Mesenchymal stem cell (in vitro differentiated cells and primary cell): ENCODE measurements at regions not wholly inside any gene's neighbourhood (a gene's known extent, or its start where the extent isn't known, plus 50 kb on each side); places are given as distances from the start of the nearest gene placed in this dataset.
A peak's percentile ranks its signal among the peaks of the same experiment; 100 is the strongest.

Source experiments
- DNase-seq: peaks from one replicate; pipeline ENCODE4 v3.0.0-alpha.2; 2013
- H2AFZ ChIP-seq: one replicate; pipeline ENCODE4 v1.6.1; 2013; ENCODE audit warnings: low read depth, mild to moderate bottlenecking, control low read depth, inconsistent platforms, low read length, moderate library complexity
- H2AK5ac ChIP-seq: 2 replicates; pipeline ENCODE4 v1.6.1; 2013; ENCODE audit warnings: low read length, moderate library complexity, mild to moderate bottlenecking, inconsistent platforms; ENCODE audit not compliant: severe bottlenecking
- H2BK120ac ChIP-seq: one replicate; pipeline ENCODE4 v1.6.1; 2013; ENCODE audit warnings: low read depth, mild to moderate bottlenecking, inconsistent platforms, low read length, moderate library complexity
- H2BK12ac ChIP-seq, 2 experiments: one replicate each; pipeline ENCODE4 v1.6.1; 2013; ENCODE audit warnings: inconsistent platforms in 2 of 2, low read length in 2 of 2, mild to moderate bottlenecking in 2 of 2, moderate library complexity in 2 of 2, control low read depth in 1 of 2
- H2BK15ac ChIP-seq: one replicate; pipeline ENCODE4 v1.6.1; 2013; ENCODE audit warnings: mild to moderate bottlenecking, low read depth, inconsistent platforms; ENCODE audit not compliant: poor library complexity, severe bottlenecking
- H2BK5ac ChIP-seq: 2 replicates; pipeline ENCODE4 v1.6.1; 2013; ENCODE audit warnings: low read depth, mild to moderate bottlenecking, low read length, control low read depth, inconsistent platforms; ENCODE audit not compliant: poor library complexity, severe bottlenecking
- H3K14ac ChIP-seq, 2 experiments: one replicate each; pipeline ENCODE4 v1.6.1; 2013; ENCODE audit warnings: inconsistent platforms in 2 of 2, low read length in 2 of 2, control low read depth in 1 of 2, mild to moderate bottlenecking in 1 of 2, moderate library complexity in 1 of 2
- H3K18ac ChIP-seq, 2 experiments: one replicate each; pipeline ENCODE4 v1.6.1; 2013; ENCODE audit warnings: inconsistent platforms in 2 of 2, low read length in 2 of 2, control low read depth in 1 of 2, low read depth in 1 of 2, mild to moderate bottlenecking in 1 of 2
- H3K23ac ChIP-seq, 2 experiments: one replicate each; pipeline ENCODE4 v1.6.1; 2013; ENCODE audit warnings: inconsistent platforms in 2 of 2, low read length in 2 of 2, mild to moderate bottlenecking in 2 of 2, moderate library complexity in 2 of 2, control low read depth in 1 of 2
- H3K27ac ChIP-seq: 2 replicates; pipeline ENCODE4 v1.5.1; 2013; ENCODE audit warnings: mild to moderate bottlenecking, moderate library complexity, low read length, control low read depth, inconsistent platforms; ENCODE audit not compliant: poor library complexity, severe bottlenecking
- H3K27me3 ChIP-seq, 2 experiments: 2 replicates each; pipeline versions ENCODE4 v1.6.1 to v1.7.0; 2013; ENCODE audit warnings: low read length in 2 of 2, mild to moderate bottlenecking in 2 of 2, moderate library complexity in 2 of 2, control low read depth in 1 of 2, inconsistent platforms in 1 of 2; ENCODE audit not compliant: control insufficient read depth in 1 of 2, insufficient read depth in 1 of 2
- H3K36me3 ChIP-seq, 2 experiments: 2 replicates each; pipeline versions ENCODE4 v1.6.1 to v1.7.0; 2013; ENCODE audit warnings: low read length in 2 of 2, control low read depth in 1 of 2, inconsistent platforms in 1 of 2, low read depth in 1 of 2, mild to moderate bottlenecking in 1 of 2; ENCODE audit not compliant: insufficient read depth in 2 of 2, control insufficient read depth in 1 of 2
- H3K4ac ChIP-seq, 2 experiments: one replicate each; pipeline ENCODE4 v1.6.1; 2013; ENCODE audit warnings: inconsistent platforms in 2 of 2, low read length in 2 of 2, mild to moderate bottlenecking in 2 of 2, moderate library complexity in 2 of 2, control low read depth in 1 of 2, low read depth in 1 of 2
- H3K4me1 ChIP-seq: 2 replicates; pipeline ENCODE4 v1.6.1; 2013; ENCODE audit warnings: low read depth, low read length, control low read depth; ENCODE audit not compliant: control insufficient read depth, insufficient read depth
- H3K4me2 ChIP-seq: 2 replicates; pipeline ENCODE4 v1.6.1; 2013; ENCODE audit warnings: low read length, mild to moderate bottlenecking, inconsistent platforms; ENCODE audit not compliant: poor library complexity, severe bottlenecking
- H3K4me3 ChIP-seq, 2 experiments: 2 replicates each; pipeline versions ENCODE4 v1.5.1 to v1.7.0; 2013; ENCODE audit warnings: low read length in 2 of 2, mild to moderate bottlenecking in 2 of 2, control low read depth in 1 of 2, low read depth in 1 of 2; ENCODE audit not compliant: insufficient read depth in 1 of 2
- H3K79me1 ChIP-seq: replicated peaks from 2 replicates; pipeline ENCODE4 v1.6.1; 2013; ENCODE audit warnings: mild to moderate bottlenecking, control low read depth, low read length, inconsistent platforms; ENCODE audit not compliant: poor library complexity, severe bottlenecking
- H3K9ac ChIP-seq: 2 replicates; pipeline ENCODE4 v1.7.0; 2013; ENCODE audit warnings: mild to moderate bottlenecking, low read length, moderate library complexity
- H3K9me3 ChIP-seq: 2 replicates; pipeline ENCODE4 v1.7.0; 2013; ENCODE audit warnings: mild to moderate bottlenecking, low read length; ENCODE audit not compliant: control insufficient read depth
- H4K8ac ChIP-seq: one replicate; pipeline ENCODE4 v1.6.1; 2013; ENCODE audit warnings: inconsistent platforms, mild to moderate bottlenecking, low read length, moderate library complexity
- H4K91ac ChIP-seq: one replicate; pipeline ENCODE4 v1.6.1; 2013; ENCODE audit warnings: mild to moderate bottlenecking, low read length, inconsistent platforms
- WGBS: methylation state at CpG from one replicate; pipeline ENCODE4 v1.1.7; 2013; ENCODE audit warnings: mixed read lengths; 5-methylcytosine and 5-hydroxymethylcytosine counted together

DNA sequence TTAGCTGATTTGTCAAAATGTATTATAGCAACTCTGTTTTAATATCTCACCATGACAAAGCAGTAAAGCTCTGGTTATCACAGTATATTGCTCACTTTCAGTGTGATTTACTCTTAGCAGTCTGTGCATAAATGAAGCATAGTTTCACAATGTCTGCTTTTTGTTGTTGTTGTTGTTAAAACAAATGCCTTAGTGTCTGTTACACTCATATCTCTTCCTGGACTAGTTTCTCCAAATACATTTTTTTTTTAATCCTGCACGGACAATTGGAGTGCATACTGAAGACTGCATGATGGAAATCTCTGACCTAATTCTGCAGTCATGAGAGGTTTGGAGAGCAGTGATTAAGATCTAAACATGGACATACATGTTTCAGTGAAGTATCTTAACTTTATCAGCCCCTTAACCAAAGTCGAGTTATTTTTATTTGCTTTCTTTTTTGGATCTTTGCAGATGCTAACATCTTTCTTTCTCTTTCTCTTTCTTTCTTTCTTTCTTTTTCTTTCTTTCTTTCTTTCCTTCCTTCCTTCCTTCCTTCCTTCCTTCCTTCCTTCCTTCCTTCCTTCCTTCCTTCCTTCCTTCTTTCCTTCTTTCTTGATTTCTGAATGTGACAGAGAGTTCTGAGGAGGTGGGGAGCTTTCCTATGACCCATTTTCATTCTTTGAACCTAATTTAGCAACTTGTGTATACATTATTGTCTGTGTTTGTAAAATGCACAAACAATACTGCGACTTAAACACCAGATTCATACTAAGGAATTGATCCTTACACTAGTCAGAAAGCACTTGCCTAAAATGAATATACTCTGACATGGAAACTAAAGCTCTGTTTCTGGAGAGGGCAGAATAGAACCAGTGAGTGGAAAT lies 161.5 kb upstream of the AGR3 start:
- Histone ChIP-seq H3K23ac (no peak overlapping the region), H3K27ac (no peak overlapping the region), H3K36me3 (no peaks in the 10 kb centered on the region), H3K79me1 (no peaks in the 10 kb centered on the region), H4K91ac (no peak overlapping the region), H2BK120ac (no peak overlapping the region), H3K9ac (peak overlapping the region; percentile 72), H2AK5ac (no peak overlapping the region), H2AFZ (no peak overlapping the region), H3K14ac (no peak overlapping the region), H3K4me2 (no peak overlapping the region), H3K27me3 (no peaks in the 10 kb centered on the region), H3K4me1 (no peaks in the 10 kb centered on the region), H3K18ac (no peak overlapping the region), H3K4ac (no peak overlapping the region), H2BK5ac (no peak overlapping the region), H4K8ac (no peak overlapping the region), H2BK15ac (no peak overlapping the region), H3K9me3 (no peaks in the 10 kb centered on the region), H2BK12ac (no peak overlapping the region), H3K4me3 (peak overlapping the region in 1 of 2 experiments; percentile 28)
- 19% methylated on average over 1 of the region's 3 CpGs for WGBS
- peak; percentile 89 for DNase-seq

- Histone ChIP-seq H2BK5ac (no peak overlapping the region), H3K4me2 (no peak overlapping the region), H2AFZ (no peak overlapping the region), H3K9ac (no peak overlapping the region), H2BK15ac (peak overlapping the region; percentile 67), H3K23ac (no peak overlapping the region), H3K18ac (peak overlapping the region; percentile 21 to 77), H3K9me3 (no peaks in the 10 kb centered on the region), H4K91ac (no peak overlapping the region), H2AK5ac (no peak overlapping the region), H3K27ac (no peak overlapping the region), H3K4me3 (no peak overlapping the region), H3K4me1 (no peaks in the 10 kb centered on the region), H3K36me3 (no peaks in the 10 kb centered on the region), H3K4ac (peak overlapping the region in 1 of 2 experiments; percentile 13), H3K79me1 (no peaks in the 10 kb centered on the region), H3K27me3 (no peaks in the 10 kb centered on the region), H2BK12ac (peak overlapping the region; percentile 28 to 48), H2BK120ac (peak overlapping the region; percentile 42), H3K14ac (no peak overlapping the region), H4K8ac (no peak overlapping the region)
- no peak for DNase-seq
- 97% methylated on average over 2 of the region's 2 CpGs for WGBS
Observed at GRCh38 chr7:17044396-17044795, 162.6 kb upstream of the AGR3 start.

GRCh38 chr7:17044861-17045260 lies 163.1 kb upstream of the AGR3 start:
- H2BK120ac ChIP-seq: peak overlapping the region; percentile 42
- no peak for DNase-seq
- H3K79me1 ChIP-seq: no peaks in the 10 kb centered on the region
- H2BK5ac ChIP-seq: no peak overlapping the region
- no peaks in the 10 kb centered on the region for H3K9me3 ChIP-seq
- no peaks in the 10 kb centered on the region for H3K4me1 ChIP-seq
- 100% methylated on average over 1 of the region's 2 CpGs for WGBS
- H4K91ac ChIP-seq: no peak overlapping the region
- no peaks in the 10 kb centered on the region for H3K27me3 ChIP-seq
- no peak overlapping the region for H3K27ac ChIP-seq
- no peak overlapping the region for H2BK15ac ChIP-seq
- H3K14ac ChIP-seq: no peak overlapping the region
- H3K9ac ChIP-seq: no peak overlapping the region
- H3K18ac ChIP-seq: peak overlapping the region; percentile 50 to 77
- H3K4me3 ChIP-seq: no peak overlapping the region
- no peak overlapping the region for H4K8ac ChIP-seq
- no peaks in the 10 kb centered on the region for H3K36me3 ChIP-seq
- H3K4me2 ChIP-seq: no peak overlapping the region
- H2BK12ac ChIP-seq: peak overlapping the region in 1 of 2 experiments; percentile 28
- no peak overlapping the region for H3K23ac ChIP-seq
- no peak overlapping the region for H3K4ac ChIP-seq
- no peak overlapping the region for H2AK5ac ChIP-seq
- H2AFZ ChIP-seq: no peak overlapping the region

- Histone ChIP-seq H3K79me1 (no peaks in the 10 kb centered on the region), H3K9ac (no peak overlapping the region), H2AFZ (no peak overlapping the region), H2BK120ac (no peak overlapping the region), H3K18ac (no peak overlapping the region), H3K9me3 (no peaks in the 10 kb centered on the region), H4K91ac (no peak overlapping the region), H3K36me3 (no peaks in the 10 kb centered on the region), H3K23ac (no peak overlapping the region), H2BK12ac (no peak overlapping the region), H3K14ac (no peak overlapping the region), H2AK5ac (no peak overlapping the region), H3K4me2 (no peak overlapping the region), H2BK5ac (no peak overlapping the region), H3K27me3 (no peaks in the 10 kb centered on the region), H2BK15ac (no peak overlapping the region), H4K8ac (no peak overlapping the region), H3K4me3 (no peak overlapping the region), H3K4ac (no peak overlapping the region), H3K4me1 (no peaks in the 10 kb centered on the region), H3K27ac (no peak overlapping the region)
- no peak for DNase-seq
- WGBS: no CpG with 5 or more reads among the region's 2 CpGs
Observed at GRCh38 chr7:17046259-17046658, 164.5 kb upstream of the AGR3 start.
